ENCODE measurements at regions not wholly inside any gene's neighbourhood (a gene's known extent, or its start where the extent isn't known, plus 50 kb on each side); places are given as distances from the start of the nearest gene placed in this dataset.

- H3K4me3 Mint-ChIP-seq, result no peak overlapping the region
- ChIA-PET POLR2A (no interaction called here), CTCF (no interaction called here)
- H3K9me3 Mint-ChIP-seq, result peaks cover 5% of the 10 kb centered on the region
- no peak for ATAC-seq
- H3K27ac Mint-ChIP-seq, result no peak overlapping the region
- no peak for TF ChIP-seq CTCF (IDR thresholded peaks at IDR 0.05)
- peaks cover 26% of the 10 kb centered on the region for H3K4me1 Mint-ChIP-seq (ENCODE audit: low read depth)
- no peaks in the 10 kb centered on the region for H3K27me3 Mint-ChIP-seq
- H3K36me3 Mint-ChIP-seq (ENCODE audit: low read depth), result peaks cover 1% of the 10 kb centered on the region
- intact Hi-C loops (cut with micrococcal nuclease), result no loop called here
- DNase-seq, result no peak
Measured at GRCh38 chr11:128204898-128205297, 382.5 kb downstream of the ETS1 start.

- ChIA-PET CTCF (no interaction called here), POLR2A (interaction anchor here (0.7 kb wide), 1 partner anchor 1028 kb away, joined by 3 read pairs; no protein-coding TSS in a partner anchor)
- Mint-ChIP-seq H3K4me1 (ENCODE audit: low read depth) (peaks cover 9% of the 10 kb centered on the region), H3K27me3 (no peaks in the 10 kb centered on the region), H3K36me3 (ENCODE audit: low read depth) (peaks cover 1% of the 10 kb centered on the region), H3K9me3 (peaks cover 5% of the 10 kb centered on the region), H3K27ac (no peak overlapping the region), H3K4me3 (no peak overlapping the region)
- no peak for TF ChIP-seq CTCF (IDR thresholded peaks at IDR 0.05)
- no peak for DNase-seq
- ATAC-seq, result no peak
- intact Hi-C loops (cut with micrococcal nuclease), result no loop called here
Measured at GRCh38 chr11:128201801-128202200, 385.6 kb downstream of the ETS1 start.

GRCh38 chr11:128201009-128201408 is 386.3 kb downstream of the ETS1 start:
- H3K4me3 Mint-ChIP-seq, result no peak overlapping the region
- intact Hi-C loops (cut with micrococcal nuclease), result no loop called here
- CTCF ChIA-PET, result no interaction called here

GRCh38 chr11:128200467-128200866 is 386.9 kb downstream of the ETS1 start:
- Mint-ChIP-seq H3K4me3 (no peak overlapping the region), H3K4me1 (ENCODE audit: low read depth) (peaks cover 14% of the 10 kb centered on the region), H3K36me3 (ENCODE audit: low read depth) (no peaks in the 10 kb centered on the region), H3K27me3 (no peaks in the 10 kb centered on the region), H3K9me3 (no peaks in the 10 kb centered on the region), H3K27ac (no peak overlapping the region)
- POLR2A ChIA-PET, result no interaction called here
- intact Hi-C loops (cut with micrococcal nuclease), result no loop called here
- DNase-seq (no peak), ATAC-seq (no peak)
- no peak for TF ChIP-seq CTCF (IDR thresholded peaks at IDR 0.05)
- CTCF ChIA-PET, result interaction anchor here (1.3 kb wide), 1 partner anchor 10 kb away, joined by 3 read pairs; no protein-coding TSS in a partner anchor

More at GRCh38 chr11:128201009-128201408, 386.3 kb downstream of the ETS1 start:
- Mint-ChIP-seq H3K4me1 (ENCODE audit: low read depth) (peaks cover 9% of the 10 kb centered on the region), H3K27me3 (no peaks in the 10 kb centered on the region), H3K9me3 (peaks cover under 1% of the 10 kb centered on the region), H3K36me3 (ENCODE audit: low read depth) (no peaks in the 10 kb centered on the region), H3K27ac (no peak overlapping the region)
- POLR2A ChIA-PET, result no interaction called here
- no peak for ATAC-seq
- TF ChIP-seq CTCF (IDR thresholded peaks at IDR 0.05), result no peak
- DNase-seq, result no peak

GRCh38 chr11:128198216-128198772 is 389.1 kb downstream of the ETS1 start:
- Mint-ChIP-seq H3K27me3 (no peaks in the 10 kb centered on the region), H3K4me1 (ENCODE audit: low read depth) (peaks cover 35% of the 10 kb centered on the region), H3K4me3 (no peak overlapping the region), H3K27ac (no peak overlapping the region), H3K36me3 (ENCODE audit: low read depth) (no peaks in the 10 kb centered on the region), H3K9me3 (no peaks in the 10 kb centered on the region)
- ChIA-PET POLR2A (interaction anchor here (0.6 kb wide), 1 partner anchor 439 kb away, joined by 3 read pairs; no protein-coding TSS in a partner anchor), CTCF (interaction anchor here (0.9 to 1.6 kb wide), 3 partner anchors 26 to 41 kb away, joined by 3 to 6 read pairs (median 3); no protein-coding TSS in a partner anchor)
- TF ChIP-seq CTCF (IDR thresholded peaks at IDR 0.05), result no peak
- DNase-seq (no peak), ATAC-seq (no peak)
- intact Hi-C loops (cut with micrococcal nuclease), result no loop called here
